HCT116 (cell line): ENCODE measurements at regions not wholly inside any gene's neighbourhood (a gene's known extent, or its start where the extent isn't known, plus 50 kb on each side); places are given as distances from the start of the nearest gene placed in this dataset.

Experiments used
- ATAC-seq: fragments of 200-7000 bp; cut with Tn5 transposase; 2 replicates; pipeline ENCODE4 v1.9.1; 2020; ENCODE audit warnings: mild to moderate bottlenecking, moderate library complexity
- BruUV-seq: library from RNA; stranded (reverse); fragments of 400-500 nt; replicated peaks from 2 replicates; lab custom pipeline; 2021; lab: Mats Ljungman, UMichigan
- CTCF ChIA-PET: fragments of 300-600 bp; sonication (Branson Sonifier 250); formaldehyde crosslinking; loops from one replicate; lab custom pipeline; 2021; ENCODE audit warnings: antibody characterized with exemption; lab: Charles Lee
- POLR2A ChIA-PET: fragments of 300-600, 350-600 bp; sonication (Branson Sonifier 250); formaldehyde crosslinking; loops from one replicate; lab custom pipeline; 2021; ENCODE audit warnings: antibody characterized with exemption; lab: Charles Lee
- RAD21 ChIA-PET, 2 experiments: fragments of 300-600 bp; sonication (Branson Sonifier 250); formaldehyde crosslinking; loops; one replicate each; lab custom pipeline; 2023; ENCODE audit warnings: low total read pairs in 2 of 2; ENCODE audit not compliant: uncharacterized antibody in 2 of 2, unreplicated experiment in 2 of 2, low non-redundant PET in 1 of 2; lab: Charles Lee
- DNase-seq: peaks from one replicate; pipeline ENCODE4 v3.0.0-alpha.2; 2010; ENCODE audit warnings: low read depth, low spot score
- H2AFZ ChIP-seq: fragments of 200-600 bp; shearing (Covaris generic), sonication (generic); 2 replicates; pipeline ENCODE4 v1.6.1; 2017; ENCODE audit warnings: low read depth, mixed run types, mixed read lengths, antibody characterized with exemption, low read length; ENCODE audit not compliant: poor library complexity, severe bottlenecking
- H3K27ac ChIP-seq: 2 replicates; pipeline ENCODE4 v1.5.1; 2012; ENCODE audit warnings: low read depth, low read length
- H3K27me3 ChIP-seq: fragments of 200-600 bp; sonication (generic); 2 replicates; pipeline ENCODE4 v1.6.1; 2016; ENCODE audit warnings: mixed run types, low read length, mixed read lengths; ENCODE audit not compliant: insufficient read depth
- H3K36me3 ChIP-seq, 2 experiments: fragments of 200-500 bp in 1 of 2; fragments of 200-600 bp in 1 of 2; sonication (Bioruptor generic) in 1 of 2; sonication (generic) in 1 of 2; 2 replicates each; pipeline versions ENCODE4 v1.5.1 to v1.6.1; 2014 to 2016; ENCODE audit warnings: low read length in 2 of 2, inconsistent platforms in 1 of 2, mixed read lengths in 1 of 2, mixed run types in 1 of 2; ENCODE audit not compliant: insufficient read depth in 2 of 2, control insufficient read depth in 1 of 2
- H3K4me1 ChIP-seq, 2 experiments: fragments of 200-600 bp in 1 of 2; sonication (generic) in 1 of 2; 2 replicates each; pipeline versions ENCODE4 v1.5.1 to v1.6.1; 2012 to 2017; ENCODE audit warnings: low read length in 2 of 2, inconsistent platforms in 1 of 2, mild to moderate bottlenecking in 1 of 2, mixed read lengths in 1 of 2, mixed run types in 1 of 2, moderate library complexity in 1 of 2; ENCODE audit not compliant: insufficient read depth in 2 of 2, control insufficient read depth in 1 of 2
- H3K4me2 ChIP-seq: fragments of 200-600 bp; sonication (generic); 2 replicates; pipeline ENCODE4 v1.6.1; 2017; ENCODE audit warnings: mixed run types, low read length, mixed read lengths
- H3K4me3 ChIP-seq, 2 experiments: fragments of 200-600 bp in 1 of 2; sonication (generic) in 1 of 2; replicated peaks in 1 of 2; 2 replicates each; pipeline ENCODE4 v1.5.1; 2011 to 2016; ENCODE audit warnings: low read length in 2 of 2, control low read depth in 1 of 2, low read depth in 1 of 2, mild to moderate bottlenecking in 1 of 2, mixed read lengths in 1 of 2, mixed run types in 1 of 2
- H3K79me2 ChIP-seq: fragments of 200-600 bp; sonication (generic); 2 replicates; pipeline ENCODE4 v1.6.1; 2017; ENCODE audit warnings: mild to moderate bottlenecking, mixed run types, low read length, moderate library complexity, mixed read lengths; ENCODE audit not compliant: insufficient read depth
- H3K9ac ChIP-seq: fragments of 200-600 bp; sonication (generic); 2 replicates; pipeline ENCODE4 v1.6.1; 2016; ENCODE audit warnings: low read length, mixed read lengths
- H3K9me2 ChIP-seq: fragments of 200-600 bp; sonication (generic), shearing (Covaris generic); 2 replicates; pipeline ENCODE4 v1.6.1; 2017; ENCODE audit warnings: mixed run types, mild to moderate bottlenecking, moderate library complexity; ENCODE audit not compliant: insufficient read depth
- H3K9me3 ChIP-seq, 2 experiments: fragments of 200-500 bp in 1 of 2; fragments of 200-600 bp in 1 of 2; sonication (Bioruptor generic) in 1 of 2; sonication (generic) in 1 of 2; 2 replicates each; pipeline ENCODE4 v1.6.1; 2014 to 2017; ENCODE audit warnings: low read length in 2 of 2, mixed read lengths in 2 of 2, inconsistent platforms in 1 of 2, low read depth in 1 of 2, mild to moderate bottlenecking in 1 of 2, mixed run types in 1 of 2, moderate library complexity in 1 of 2; ENCODE audit not compliant: control insufficient read depth in 1 of 2, insufficient read depth in 1 of 2
- H4K20me1 ChIP-seq: fragments of 200-600 bp; sonication (generic), shearing (Covaris generic); 2 replicates; pipeline ENCODE4 v1.6.1; 2017; ENCODE audit warnings: mixed run types, mild to moderate bottlenecking, moderate library complexity; ENCODE audit not compliant: insufficient read depth
- ATF3 ChIP-seq: IDR thresholded peaks from 2 replicates; pipeline ENCODE4 v1.6.1; 2012
- CEBPB ChIP-seq: IDR thresholded peaks from 2 replicates; pipeline ENCODE4 v1.6.1; 2012; ENCODE audit warnings: low read depth
- EGR1 ChIP-seq: IDR thresholded peaks from 2 replicates; pipeline ENCODE4 v1.6.1; 2012; ENCODE audit warnings: low read depth
- ELF1 ChIP-seq: IDR thresholded peaks from 2 replicates; pipeline ENCODE4 v1.6.1; 2012; ENCODE audit warnings: low read depth, borderline replicate concordance
- EZH2 ChIP-seq: fragments of 200-600 bp; sonication (generic); IDR thresholded peaks from 2 replicates; pipeline ENCODE4 v1.6.1; 2017; ENCODE audit warnings: antibody characterized with exemption, mixed run types
- EZH2phosphoT487 ChIP-seq: fragments of 200-600 bp; IDR thresholded peaks from 2 replicates; pipeline ENCODE4 v1.6.1; 2018; ENCODE audit warnings: antibody characterized with exemption, borderline replicate concordance
- FOSL1 ChIP-seq: IDR thresholded peaks from 2 replicates; pipeline ENCODE4 v1.6.1; 2012; ENCODE audit warnings: low read depth
- JUND ChIP-seq: IDR thresholded peaks from 2 replicates; pipeline ENCODE4 v1.6.1; 2012
- MAX ChIP-seq: IDR thresholded peaks from 2 replicates; pipeline ENCODE4 v1.6.1; 2012
- POLR2A ChIP-seq: IDR thresholded peaks from 2 replicates; pipeline ENCODE4 v1.7.0; 2011; ENCODE audit warnings: borderline replicate concordance; ENCODE audit not compliant: insufficient read depth, insufficient read length; ENCODE audit errors: extremely low read depth
- POLR2AphosphoS5 ChIP-seq: IDR thresholded peaks from 2 replicates; pipeline ENCODE4 v1.6.1; 2011; ENCODE audit warnings: mild to moderate bottlenecking, low read depth, low read length, moderate library complexity
- RAD21 ChIP-seq: IDR thresholded peaks from 2 replicates; pipeline ENCODE4 v1.6.1; 2012; ENCODE audit warnings: low read depth, mild to moderate bottlenecking
- REST ChIP-seq: IDR thresholded peaks from 2 replicates; pipeline ENCODE4 v1.6.1; 2012; ENCODE audit warnings: low read depth
- SIN3A ChIP-seq: IDR thresholded peaks from 2 replicates; pipeline ENCODE4 v1.6.1; 2012; ENCODE audit warnings: low read depth
- SP1 ChIP-seq: IDR thresholded peaks from 2 replicates; pipeline ENCODE4 v1.6.1; 2012; ENCODE audit warnings: low read depth
- SRF ChIP-seq: IDR thresholded peaks from 2 replicates; pipeline ENCODE4 v1.6.1; 2012; ENCODE audit warnings: low read depth
- TCF7L2 ChIP-seq: IDR thresholded peaks from 2 replicates; pipeline ENCODE4 v1.7.0; 2011; ENCODE audit warnings: borderline replicate concordance, inconsistent platforms; ENCODE audit not compliant: insufficient read depth, insufficient read length; ENCODE audit errors: extremely low read depth
- YY1 ChIP-seq: IDR thresholded peaks from 2 replicates; pipeline ENCODE4 v1.6.1; 2011; ENCODE audit warnings: low read length, low read depth, moderate library complexity, mild to moderate bottlenecking; ENCODE audit not compliant: insufficient replicate concordance; ENCODE audit errors: extremely low read depth
- ZFX ChIP-seq: fragments of 450-650 bp; IDR thresholded peaks from 2 replicates; pipeline ENCODE4 v1.6.1; 2017
- ZNF274 ChIP-seq: fragments of 200-500 bp; sonication (Bioruptor generic); IDR thresholded peaks from 2 replicates; pipeline ENCODE4 v1.6.1; 2014; ENCODE audit warnings: mild to moderate bottlenecking, low read depth, low read length, inconsistent platforms
- intact Hi-C: fragments of 100-400 bp; cut with micrococcal nuclease; formaldehyde crosslinking; loops from 2 replicates; pipeline ENCODE4 v1.10.0; 2022

GRCh38 chr1:221473411-221473810, 268.5 kb downstream of the DUSP10 start:
- TF ChIP-seq EGR1 (no peak), JUND (no peak), MAX (no peak), FOSL1 (no peak), TCF7L2 (no peak), SIN3A (no peak), CEBPB (no peak), POLR2A (no peak), ATF3 (no peak), POLR2AphosphoS5 (no peak), EZH2 (no peak), SRF (no peak), EZH2phosphoT487 (no peak), YY1 (no peak), ZNF274 (no peak), REST (no peak), SP1 (no peak), ELF1 (no peak), ZFX (no peak), RAD21 (no peak)
- intact Hi-C loops: no loop called here

More at GRCh38 chr1:221473411-221473810, 268.5 kb downstream of the DUSP10 start:
- Histone ChIP-seq H3K9me2 (no peaks in the 10 kb centered on the region), H3K9me3 (no peaks in the 10 kb centered on the region), H3K36me3 (no peaks in the 10 kb centered on the region), H3K27ac (no peak overlapping the region), H4K20me1 (no peaks in the 10 kb centered on the region), H3K9ac (no peak overlapping the region), H3K27me3 (no peaks in the 10 kb centered on the region), H3K79me2 (no peaks in the 10 kb centered on the region), H2AFZ (no peak overlapping the region), H3K4me1 (peaks cover 0 to 6% of the 10 kb centered on the region in 2 experiments; a peak in 2 of 4 replicates), H3K4me2 (no peak overlapping the region), H3K4me3 (no peak overlapping the region)
- ATAC-seq: no peak
- no TSS peak for BruUV-seq
- DNase-seq: no peak
- ChIA-PET POLR2A (no interaction called here), RAD21 (no interaction called here), CTCF (no interaction called here)
